ENCODE measurements at regions not wholly inside any gene's neighbourhood (a gene's known extent, or its start where the extent isn't known, plus 50 kb on each side); places are given as distances from the start of the nearest gene placed in this dataset.
"Not testable (repeated sequence)": the region's sequence is repeated elsewhere in the genome, so short reads cannot be mapped to it uniquely, and the experiment has no call there.

DNA sequence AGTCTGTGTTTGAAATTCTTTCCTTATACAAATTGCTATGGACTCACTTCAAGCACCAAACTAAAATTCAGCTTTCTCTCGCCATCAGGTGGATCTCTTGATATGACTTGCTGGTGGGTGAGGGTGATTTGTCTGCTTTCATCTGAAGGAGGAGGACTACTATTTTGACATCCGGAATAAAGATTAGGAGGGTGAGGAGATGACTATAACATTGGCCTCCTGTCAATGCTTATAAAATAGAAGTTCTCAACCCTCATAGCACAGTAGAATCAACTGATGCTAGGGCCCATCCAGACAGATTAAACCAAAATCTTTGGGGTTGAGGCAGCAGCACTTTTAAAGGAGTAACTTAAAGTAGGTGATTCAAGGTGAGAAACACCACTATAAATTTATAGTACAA is 120.4 kb upstream of the DNAJC10 start:
- DNase-seq (ENCODE audit: low read depth), result no peak

GRCh38 chr2:182597570-182598295 is 118.3 kb upstream of the DNAJC10 start:
- DNase-seq (ENCODE audit: low read depth), result no peak

DNA sequence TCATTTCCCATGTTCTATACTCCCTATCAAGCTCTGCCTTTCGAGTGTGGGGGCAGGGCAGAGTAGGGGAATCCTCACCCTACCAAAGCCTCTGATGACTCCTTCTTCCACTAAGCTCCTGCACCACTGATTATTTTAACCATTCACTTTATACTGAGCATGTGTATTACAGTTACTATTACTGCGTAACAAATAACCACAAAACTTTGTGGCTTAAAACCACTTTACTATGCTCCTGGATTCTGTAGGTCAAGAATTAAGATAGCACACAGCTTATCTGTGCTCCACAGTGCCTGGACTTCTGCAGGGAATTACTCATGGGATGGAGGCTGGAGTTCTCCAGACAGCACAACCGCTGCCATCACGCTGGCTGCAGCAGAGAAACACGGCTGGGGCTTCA is 117.4 kb upstream of the DNAJC10 start:
- no peak for DNase-seq (ENCODE audit: low read depth)

DNA sequence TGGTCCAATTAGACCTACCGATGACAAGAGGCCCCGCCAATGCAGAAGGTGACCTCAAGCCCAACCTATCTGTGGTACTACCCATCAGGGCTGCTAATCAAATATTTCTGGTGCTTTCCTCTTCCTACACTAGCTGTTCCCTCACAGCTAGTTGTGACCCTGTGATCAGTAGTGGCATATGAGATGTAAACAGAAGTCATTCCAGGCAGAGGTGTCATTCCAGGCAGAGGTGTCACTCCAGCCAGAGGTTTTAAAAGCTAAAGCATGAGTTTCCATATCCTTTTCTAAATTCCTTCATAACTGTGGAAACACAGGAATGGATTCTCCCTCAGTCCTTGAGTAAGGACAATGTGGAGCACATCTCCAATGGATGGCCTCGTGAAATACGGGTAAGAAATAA is 110.9 kb upstream of the DNAJC10 start:
- DNase-seq (ENCODE audit: low read depth), result peak; percentile 27

GRCh38 chr2:182606728-182607681 is 109.1 kb upstream of the DNAJC10 start:
- no peak for DNase-seq (ENCODE audit: low read depth)

DNA sequence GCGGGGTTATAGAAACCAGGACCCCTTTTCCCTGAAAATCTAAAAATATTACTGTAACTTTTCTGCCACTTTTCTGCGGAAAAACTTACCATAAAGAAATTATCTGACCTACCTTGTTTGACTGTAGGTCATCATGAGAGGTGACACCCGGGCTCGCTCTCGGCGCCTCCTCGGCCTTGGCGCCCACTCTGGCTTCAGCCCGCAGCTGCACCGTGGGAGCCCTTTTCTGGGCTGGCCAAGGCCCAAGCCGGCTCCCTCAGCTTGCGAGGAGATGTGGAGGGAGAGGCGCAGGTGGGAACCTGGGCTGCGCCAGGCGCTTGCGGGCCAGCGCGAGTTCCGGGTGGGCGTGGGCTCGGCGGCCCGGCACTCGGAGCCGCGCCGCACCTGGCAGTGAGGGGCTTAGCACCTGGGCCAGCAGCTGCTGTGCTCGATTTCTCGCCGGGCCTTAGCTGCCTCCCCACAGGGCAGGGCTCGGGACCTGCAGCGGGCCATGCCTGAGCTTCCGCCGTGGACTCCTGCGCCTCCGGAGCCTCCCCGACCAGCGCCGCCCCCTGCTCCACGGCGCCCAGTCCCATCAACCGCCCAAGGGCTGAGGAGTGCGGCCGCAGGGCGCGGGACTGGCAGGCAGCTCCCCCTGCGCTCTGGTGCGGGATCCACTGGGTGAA is 107.7 kb upstream of the DNAJC10 start:
- no peak for DNase-seq (ENCODE audit: low read depth)

- DNase-seq (ENCODE audit: low read depth), result not testable (repeated sequence)
These were observed 107.1 kb upstream of the DNAJC10 start for GRCh38 chr2:182609005-182609404.

GRCh38 chr2:182610231-182610630 is 105.8 kb upstream of the DNAJC10 start:
- DNase-seq (ENCODE audit: low read depth), result no peak

- no peak for DNase-seq (ENCODE audit: low read depth)
These were observed 105.0 kb upstream of the DNAJC10 start for GRCh38 chr2:182611009-182611408.

GRCh38 chr2:182615036-182615435 is 101.0 kb upstream of the DNAJC10 start:
- no peak for DNase-seq (ENCODE audit: low read depth)

GRCh38 chr2:182616471-182617393 is 99.3 kb upstream of the DNAJC10 start:
- peak; percentile 95 for DNase-seq (ENCODE audit: low read depth)

DNA sequence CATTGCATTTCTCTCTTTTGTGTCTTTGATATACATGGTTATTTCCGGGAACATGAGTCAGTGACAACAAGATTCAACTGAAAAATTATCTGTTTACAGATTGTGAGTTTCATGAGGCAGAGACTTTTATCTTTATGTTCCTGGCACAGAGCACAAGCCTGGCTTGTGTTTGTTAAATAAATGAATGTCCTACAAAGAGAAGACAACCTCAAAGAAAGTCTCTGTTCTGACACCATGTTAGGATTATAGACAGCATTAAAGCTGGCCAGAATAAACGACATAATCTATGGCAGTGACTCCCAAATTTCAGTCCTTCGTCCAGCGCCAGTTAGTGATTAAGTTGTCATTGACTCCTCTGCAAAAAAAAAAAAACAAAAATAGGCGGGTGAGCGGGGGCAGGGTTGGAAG is 97.4 kb upstream of the DNAJC10 start:
- peak; percentile 67 for DNase-seq (ENCODE audit: low read depth)

- no peak for DNase-seq (ENCODE audit: low read depth)
These were observed 96.8 kb upstream of the DNAJC10 start for GRCh38 chr2:182619276-182619675.

GRCh38 chr2:182621191-182621590 is 94.9 kb upstream of the DNAJC10 start:
- no peak for DNase-seq (ENCODE audit: low read depth)

- DNase-seq (ENCODE audit: low read depth), result no peak
These were observed 94.2 kb upstream of the DNAJC10 start for GRCh38 chr2:182621810-182622209.

DNA sequence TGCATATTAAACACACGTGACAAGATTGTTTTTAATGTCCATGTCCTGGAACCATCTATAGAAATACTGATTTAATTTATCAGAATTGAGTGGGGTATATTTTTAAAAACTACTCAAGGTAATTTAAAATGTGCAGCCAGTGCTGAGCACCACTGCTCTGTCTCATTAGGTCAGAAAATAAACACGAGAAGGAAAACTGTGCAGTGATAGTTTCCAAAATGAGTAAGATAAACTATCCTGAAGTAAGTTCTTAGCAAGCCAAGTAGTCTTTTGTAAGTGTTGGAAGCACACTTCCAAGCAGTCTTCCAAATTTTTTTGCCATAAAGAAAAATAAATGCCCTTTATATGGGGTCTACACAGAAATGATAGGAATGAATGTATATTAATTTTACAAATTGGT is 93.8 kb upstream of the DNAJC10 start:
- DNase-seq (ENCODE audit: low read depth), result no peak

DNA sequence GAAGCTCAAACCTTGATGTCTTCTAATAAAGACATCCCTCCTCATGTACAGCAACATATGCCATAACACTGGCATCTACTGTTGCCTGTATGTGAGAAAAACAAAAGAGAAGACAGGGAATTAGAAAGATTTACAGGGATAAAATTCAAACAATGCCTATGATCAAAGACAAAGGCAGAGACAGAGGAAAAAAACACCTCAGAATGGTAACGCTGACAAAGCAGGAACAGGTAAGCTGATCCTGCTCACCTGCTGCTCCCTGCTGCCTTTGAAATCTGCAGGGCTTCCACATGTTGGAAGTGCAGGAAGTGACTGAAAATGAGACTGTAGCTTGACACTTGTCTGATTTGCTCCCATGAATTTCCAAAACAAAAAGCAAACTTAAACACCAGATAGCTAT is 90.2 kb upstream of the DNAJC10 start:
- DNase-seq (ENCODE audit: low read depth), result no peak

DNA sequence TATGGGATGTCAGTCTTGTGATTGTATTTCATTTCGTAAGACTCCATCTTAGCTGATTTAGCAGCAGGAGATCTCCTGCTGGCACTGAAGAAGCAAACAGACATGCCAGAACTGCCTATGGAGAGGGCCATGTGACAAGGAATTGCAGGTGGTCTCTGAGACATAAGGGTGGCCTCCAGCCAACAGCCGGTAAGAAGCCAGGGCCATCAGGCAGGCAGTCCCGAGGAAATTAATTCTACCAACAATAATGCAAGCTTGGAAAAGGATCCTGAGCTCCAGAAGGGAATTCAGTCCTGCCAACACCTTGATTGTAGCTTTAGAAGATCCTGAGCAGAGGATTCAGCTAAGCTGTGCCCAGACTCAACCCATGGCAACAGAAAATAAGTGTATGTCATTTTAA is 87.1 kb upstream of the DNAJC10 start:
- no peak for DNase-seq (ENCODE audit: low read depth)

DNA sequence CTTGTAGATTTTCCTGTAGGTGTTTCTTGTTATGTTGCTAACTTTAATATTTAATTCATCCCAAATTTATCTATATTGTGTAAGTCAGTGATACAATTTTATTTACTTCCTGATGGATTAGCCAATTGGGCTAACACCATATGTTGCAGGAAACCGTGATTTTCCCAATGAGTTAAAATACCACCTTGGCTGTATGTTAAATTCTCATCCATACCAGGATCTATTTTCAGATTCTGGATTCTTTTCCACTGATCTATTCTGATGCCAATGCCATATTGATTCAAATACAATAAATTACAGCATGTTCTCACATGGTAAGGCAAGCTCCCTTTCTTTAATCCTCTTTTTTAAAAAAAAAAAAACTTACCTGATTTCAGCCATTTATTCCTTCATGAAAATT is 85.8 kb upstream of the DNAJC10 start:
- DNase-seq (ENCODE audit: low read depth), result no peak

DNA sequence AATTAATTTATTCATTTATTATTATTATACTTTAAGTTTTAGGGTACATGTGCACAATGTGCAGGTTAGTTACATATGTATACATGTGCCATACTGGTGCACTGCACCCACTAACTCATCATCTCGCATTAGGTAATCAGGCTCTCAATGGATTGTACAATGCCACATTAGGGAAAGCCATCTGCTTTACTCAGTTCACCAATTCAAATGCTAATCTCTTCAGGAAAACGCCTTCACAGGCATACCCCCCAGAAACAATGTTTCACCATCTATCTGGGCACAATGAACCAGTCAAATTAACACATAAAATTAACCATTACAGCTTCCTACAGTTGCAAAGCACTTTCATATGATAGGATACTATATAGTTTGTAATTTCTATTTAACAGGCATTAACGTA is 84.8 kb upstream of the DNAJC10 start:
- DNase-seq (ENCODE audit: low read depth), result no peak

DNA sequence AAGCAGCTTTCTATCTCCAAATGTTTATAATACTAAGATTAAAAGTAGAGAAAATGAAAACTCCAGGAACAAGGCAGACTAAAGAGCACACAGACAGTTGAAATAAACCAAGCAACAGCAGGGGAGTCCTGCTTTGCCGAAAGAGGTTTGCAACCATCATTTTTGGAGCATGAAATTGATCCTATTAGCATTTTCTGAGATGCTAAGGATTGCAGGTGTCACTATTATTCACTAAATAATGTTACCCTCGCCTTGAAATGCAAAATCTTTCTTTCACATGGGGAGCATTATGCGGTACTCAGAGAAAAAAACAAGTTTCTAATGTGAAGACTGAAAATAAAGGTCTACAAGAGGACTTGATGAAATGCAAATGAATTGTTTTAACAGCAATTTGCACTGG is 81.7 kb upstream of the DNAJC10 start:
- no peak for DNase-seq (ENCODE audit: low read depth)

All from M059J (cell line).